M059J (cell line): ENCODE measurements at regions not wholly inside any gene's neighbourhood (a gene's known extent, or its start where the extent isn't known, plus 50 kb on each side); places are given as distances from the start of the nearest gene placed in this dataset.
"Not testable (repeated sequence)": the region's sequence is repeated elsewhere in the genome, so short reads cannot be mapped to it uniquely, and the experiment has no call there.

Source experiments
- DNase-seq: peaks from one replicate; pipeline ENCODE4 v3.0.0-alpha.2; 2012; ENCODE audit warnings: low read depth

- DNase-seq, result peak; percentile 22
Observed at GRCh38 chr6:77180326-77180725, 283.0 kb downstream of the HTR1B start.

GRCh38 chr6:77178821-77179220, 284.5 kb downstream of the HTR1B start:
- DNase-seq, result peak; percentile 62

DNA sequence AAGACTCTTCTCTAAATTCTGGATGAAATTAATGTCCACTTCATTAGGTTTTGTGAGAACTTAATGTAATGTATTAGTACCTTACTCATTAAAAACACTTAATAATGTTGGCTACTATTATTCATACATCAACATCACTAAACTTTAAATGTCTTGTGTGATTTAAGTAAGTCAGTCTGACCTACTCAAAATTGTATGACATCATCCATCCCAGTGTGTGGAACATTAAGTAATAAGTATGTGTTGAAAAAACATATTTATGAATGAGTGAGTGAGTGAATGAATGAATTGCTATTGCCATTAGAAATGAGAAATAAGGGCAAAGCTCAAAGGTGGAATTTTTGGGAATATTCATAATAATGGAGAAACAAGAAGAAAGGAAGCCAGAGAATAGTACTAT, 285.8 kb downstream of the HTR1B start:
- DNase-seq, result no peak

DNA sequence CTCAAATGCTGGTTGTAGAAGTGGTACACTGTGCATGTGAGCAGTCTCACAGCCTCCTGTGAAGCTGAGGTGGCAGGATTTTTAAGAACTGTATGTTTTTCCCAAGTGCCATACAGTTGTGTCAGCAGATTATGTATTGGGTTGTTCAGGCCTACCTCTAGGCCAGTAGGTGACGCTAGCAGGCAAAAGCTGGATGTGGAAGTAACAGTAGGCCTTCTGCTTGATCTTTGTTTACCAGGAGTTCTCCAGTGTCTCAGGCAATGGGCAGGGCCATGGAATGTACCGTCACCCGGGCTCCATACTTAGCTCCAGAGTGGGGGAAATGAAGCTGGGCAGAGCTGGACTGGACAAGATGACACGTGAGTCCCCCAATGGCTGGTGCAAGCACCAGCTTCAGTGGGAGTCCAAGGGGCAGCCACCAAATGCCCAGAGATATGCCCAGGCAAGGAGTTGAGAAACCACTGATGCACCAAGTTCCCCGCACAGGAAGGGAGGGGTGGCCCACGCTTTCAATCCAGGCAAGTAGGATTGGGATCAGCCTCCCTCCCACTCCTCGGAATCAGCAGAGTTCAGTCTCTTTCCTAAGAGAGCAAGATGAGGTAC, 289.7 kb downstream of the HTR1B start:
- peak; percentile 55 for DNase-seq

DNA sequence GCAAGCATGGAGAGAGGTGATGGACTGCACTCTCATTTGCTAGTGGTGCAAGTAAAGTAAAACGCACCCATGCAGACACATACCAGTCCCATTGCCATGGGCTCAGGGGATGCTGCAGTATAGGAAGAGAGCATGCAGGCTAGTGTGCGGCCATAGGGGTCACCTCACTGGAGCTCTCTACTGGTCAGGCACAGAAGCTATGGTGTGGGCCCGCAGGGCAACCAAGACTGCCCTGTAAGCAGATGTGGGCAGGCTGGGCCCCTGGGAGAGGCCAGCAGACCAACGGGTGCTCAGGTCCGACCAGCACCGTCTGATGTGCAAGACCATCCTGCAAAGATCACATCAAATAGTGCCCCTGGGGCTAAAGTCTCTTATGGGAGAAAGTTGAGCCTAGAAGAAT, 290.7 kb downstream of the HTR1B start:
- DNase-seq, result no peak

- no peak for DNase-seq
Observed at GRCh38 chr6:77159730-77160129, 303.6 kb downstream of the HTR1B start.

DNA sequence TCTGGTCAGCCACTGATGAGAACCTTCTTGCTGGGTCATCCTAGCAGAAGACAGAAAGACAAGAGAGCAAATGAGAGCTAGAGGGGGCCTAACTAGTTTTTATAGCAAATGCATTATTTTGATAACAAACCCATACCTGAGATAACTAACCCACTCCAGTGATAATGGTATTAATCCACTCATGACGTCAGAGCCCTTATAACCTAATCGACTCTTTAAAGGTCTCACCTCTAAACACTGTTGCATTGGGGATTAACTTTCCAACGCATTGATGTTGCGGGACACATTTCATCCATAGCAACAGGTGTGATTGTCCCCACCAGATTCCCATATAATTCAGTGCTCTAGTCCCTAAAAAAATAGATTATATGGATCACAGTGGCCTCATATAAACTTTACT, 312.1 kb downstream of the HTR1B start:
- no peak for DNase-seq

DNA sequence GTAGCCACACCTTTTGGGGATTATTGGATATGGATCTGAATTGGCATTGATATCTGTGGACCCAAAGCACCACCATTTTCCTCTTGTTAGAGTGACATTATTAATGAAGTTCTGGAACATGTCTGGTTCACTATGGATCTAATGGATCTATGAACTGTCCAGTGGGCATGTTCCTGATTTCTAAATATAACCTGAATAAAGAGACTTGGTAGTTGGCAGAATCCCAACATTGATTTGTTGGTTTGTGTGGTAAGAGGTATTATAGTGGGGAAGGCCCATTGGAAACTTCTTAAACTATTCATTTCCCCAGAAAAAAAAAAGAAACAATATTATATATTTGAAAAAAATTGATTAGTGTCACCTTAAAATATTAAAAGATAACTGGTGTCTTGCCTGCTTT, 312.6 kb downstream of the HTR1B start:
- DNase-seq, result no peak

- DNase-seq, result no peak
Observed at GRCh38 chr6:77145244-77145643, 318.0 kb downstream of the HTR1B start.

- no peak for DNase-seq
Observed at GRCh38 chr6:77143659-77144447, 319.4 kb downstream of the HTR1B start.

GRCh38 chr6:77136086-77136485, 327.2 kb downstream of the HTR1B start:
- DNase-seq, result peak; percentile 11

DNA sequence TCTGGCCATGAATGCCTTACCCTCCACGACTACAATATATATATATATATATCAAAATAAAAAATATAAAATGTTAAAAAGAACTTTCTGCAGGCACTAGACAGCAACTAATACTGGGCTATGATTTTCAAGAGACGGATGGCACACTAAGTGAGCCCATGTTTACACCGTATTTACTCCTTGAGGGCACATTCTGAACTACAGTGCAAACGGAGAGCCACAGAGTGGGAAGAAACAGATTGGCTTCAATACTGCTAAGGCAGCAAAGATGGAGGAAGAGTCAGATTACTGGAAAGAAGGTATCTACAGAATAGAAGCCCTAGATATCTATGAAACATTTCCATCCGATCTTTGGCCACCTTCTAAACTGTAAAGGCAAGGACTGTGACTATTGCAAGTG, 330.3 kb downstream of the HTR1B start:
- peak; percentile 6 for DNase-seq

DNA sequence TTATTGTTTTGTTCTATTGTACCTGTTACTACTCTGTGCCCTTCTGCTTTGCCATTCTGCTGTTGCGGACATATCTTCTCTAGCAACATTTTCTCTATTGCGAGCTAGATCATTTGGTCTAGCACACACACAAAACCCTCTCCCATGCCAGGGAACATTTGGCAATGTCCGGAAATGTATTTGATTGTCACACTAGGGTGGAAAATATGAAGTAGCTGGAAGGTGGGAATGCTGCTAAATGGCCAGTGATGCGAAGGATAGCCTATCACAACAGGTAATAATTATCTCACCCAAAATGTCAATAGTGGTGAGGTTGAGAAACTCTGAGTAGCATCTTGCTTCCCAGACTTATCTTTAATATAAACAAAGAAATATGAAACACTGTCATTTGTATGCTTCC, 331.9 kb downstream of the HTR1B start:
- DNase-seq, result no peak

DNA sequence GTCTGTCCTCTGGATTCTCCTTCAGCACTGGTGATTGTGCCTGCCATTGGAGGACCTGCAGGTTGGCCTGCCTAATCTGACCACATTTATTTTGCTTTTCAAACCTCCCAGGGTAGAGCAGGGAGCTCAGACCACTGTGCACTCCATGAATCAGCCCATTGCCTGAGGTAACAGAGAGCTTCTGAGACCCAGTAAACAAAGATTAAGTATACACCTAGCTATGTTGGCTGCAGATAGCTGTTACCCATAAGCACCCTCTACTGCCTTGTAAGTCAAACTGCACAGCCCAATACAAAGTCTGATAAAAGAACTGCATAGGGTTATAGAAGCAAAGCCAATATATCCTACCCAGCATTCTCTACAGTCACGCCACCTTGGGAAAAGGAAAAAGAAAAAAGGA, 338.7 kb downstream of the HTR1B start:
- DNase-seq, result peak; percentile 77

GRCh38 chr6:77123527-77123926, 339.8 kb downstream of the HTR1B start:
- peak; percentile 17 for DNase-seq

DNA sequence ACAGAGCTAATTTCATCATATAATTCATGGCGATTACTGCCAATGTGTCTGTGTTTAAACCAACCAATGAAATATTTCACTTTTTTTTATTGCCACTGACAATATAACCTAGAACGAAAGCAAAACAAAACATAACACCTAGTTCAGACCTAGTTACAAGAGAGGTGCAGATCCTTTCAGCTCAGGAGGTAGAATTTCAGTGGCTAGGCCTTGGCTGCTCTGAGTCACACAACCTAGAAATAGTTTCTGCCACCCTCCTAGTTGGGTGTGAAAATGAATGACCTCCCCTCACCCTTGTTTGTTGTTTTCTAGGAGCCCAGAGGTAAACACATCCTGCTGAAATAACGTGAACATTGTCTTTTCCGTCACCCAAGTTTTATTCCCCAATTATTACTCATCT, 356.3 kb downstream of the HTR1B start:
- DNase-seq, result peak; percentile 24

DNA sequence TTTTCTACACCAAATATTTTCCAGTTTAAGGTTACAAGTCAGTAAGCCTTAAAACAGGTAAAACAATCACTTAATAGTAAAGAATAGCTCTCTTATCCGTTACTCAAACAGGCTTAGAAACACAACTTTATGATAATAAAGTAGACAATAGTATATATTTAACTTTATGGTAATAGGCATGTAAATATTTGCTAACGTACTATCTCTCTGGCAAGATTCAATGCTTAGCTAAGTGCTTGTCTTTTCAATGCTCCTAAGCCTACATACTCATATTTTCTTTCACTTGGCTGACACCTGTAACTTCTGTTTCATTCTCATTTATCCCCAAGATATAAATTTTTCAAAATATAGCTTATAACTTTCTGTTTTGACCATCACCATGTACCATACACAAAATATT, 358.2 kb downstream of the HTR1B start:
- DNase-seq, result no peak

- DNase-seq, result no peak
Observed at GRCh38 chr6:77097940-77098339, 365.4 kb downstream of the HTR1B start.

DNA sequence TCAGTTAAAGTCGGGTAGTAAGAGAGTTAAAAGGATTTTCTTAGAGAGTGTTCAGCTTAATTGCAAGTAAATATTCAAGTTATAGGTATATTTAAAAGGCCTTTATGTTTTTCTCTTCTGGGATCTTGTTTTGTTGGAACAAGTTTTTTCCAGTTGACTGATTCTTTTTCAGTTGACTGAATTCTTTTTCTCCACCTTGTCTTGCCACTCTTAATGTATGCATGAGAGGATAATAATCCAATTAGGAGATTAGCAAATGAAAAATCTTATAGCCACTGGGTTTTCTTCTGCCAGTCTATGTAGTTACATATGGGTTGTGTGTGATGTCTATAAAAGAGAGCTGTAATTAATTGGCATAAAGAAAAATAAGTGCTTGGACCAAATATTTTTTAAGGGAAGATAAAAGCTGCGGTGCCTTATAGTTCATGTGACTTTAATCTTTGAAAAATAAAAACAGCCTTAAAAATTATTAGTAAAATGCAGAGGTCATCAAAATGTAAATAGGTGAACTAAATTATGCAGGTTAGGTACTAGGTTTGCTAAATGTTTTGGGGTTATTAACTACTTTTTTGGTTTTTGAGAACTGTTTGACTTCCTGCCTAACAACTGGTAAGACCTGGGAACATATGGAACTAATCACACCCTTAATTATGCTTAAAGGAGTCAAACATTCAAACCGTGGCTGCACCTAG, 367.2 kb downstream of the HTR1B start:
- no peak for DNase-seq

DNA sequence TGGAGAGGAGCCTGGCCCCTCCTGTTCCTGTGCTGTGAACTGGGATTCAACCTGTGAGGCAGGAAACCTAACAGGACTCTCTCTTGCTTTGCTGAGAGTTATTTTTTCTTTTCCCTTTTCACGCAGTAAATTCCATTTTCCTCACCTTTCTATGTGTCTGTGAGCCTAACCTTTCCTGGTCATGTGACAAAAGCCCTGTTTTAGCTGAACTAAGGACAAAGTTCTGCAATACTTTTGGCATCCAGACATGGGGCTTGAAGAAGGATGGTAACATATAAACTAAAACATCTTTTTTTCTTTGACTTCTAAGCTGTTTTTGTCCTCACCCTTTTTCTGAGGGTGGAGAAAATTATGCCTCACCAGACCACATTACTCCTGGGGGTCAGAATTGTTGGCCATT, 368.5 kb downstream of the HTR1B start:
- no peak for DNase-seq

GRCh38 chr6:77092971-77093370, 370.3 kb downstream of the HTR1B start:
- DNase-seq, result peak; percentile 36

GRCh38 chr6:77089776-77090175, 373.5 kb downstream of the HTR1B start:
- DNase-seq, result peak; percentile 5

- DNase-seq, result not testable (repeated sequence)
Observed at GRCh38 chr6:77087794-77088318, 375.4 kb downstream of the HTR1B start.
